Lung (tissue), 11 donors: ENCODE measurements at regions not wholly inside any gene's neighbourhood (a gene's known extent, or its start where the extent isn't known, plus 50 kb on each side); places are given as distances from the start of the nearest gene placed in this dataset.

Experiments
- ATAC-seq: fragments of 200-7000 bp; cut with Tn5 transposase; one replicate; pipeline ENCODE4 v1.9.1; 2020; ENCODE audit warnings: moderate number of reproducible peaks; ENCODE audit not compliant: insufficient read depth, low FRiP score
- DNase-seq, 3 donors: peaks; one replicate each; pipeline ENCODE4 v3.0.0-alpha.2; 2013 to 2017
- H3K27ac ChIP-seq, 2 donors: one replicate each; pipeline ENCODE4 v1.5.1; 2013; ENCODE audit warnings: mild to moderate bottlenecking in 2 of 2, moderate library complexity in 2 of 2, control low read depth in 1 of 2, inconsistent platforms in 1 of 2, low read depth in 1 of 2, low read length in 1 of 2
- H3K27me3 ChIP-seq, 3 donors: one replicate each; pipeline ENCODE4 v1.5.1; 2013; ENCODE audit warnings: low read length in 2 of 3; ENCODE audit not compliant: control insufficient read depth in 3 of 3, insufficient read depth in 3 of 3
- H3K36me3 ChIP-seq, 4 donors: one replicate each; pipeline ENCODE4 v1.5.1; 2013; ENCODE audit warnings: low read length in 4 of 4, mild to moderate bottlenecking in 1 of 4, moderate library complexity in 1 of 4; ENCODE audit not compliant: control insufficient read depth in 4 of 4, insufficient read depth in 4 of 4
- H3K4me1 ChIP-seq, 5 donors: one replicate each; pipeline ENCODE4 v1.5.1; 2013; ENCODE audit warnings: low read length in 5 of 5, mild to moderate bottlenecking in 2 of 5, moderate library complexity in 1 of 5; ENCODE audit not compliant: control insufficient read depth in 5 of 5, insufficient read depth in 5 of 5
- H3K4me3 ChIP-seq: one replicate; pipeline ENCODE4 v1.5.1; 2013; ENCODE audit warnings: mild to moderate bottlenecking, control low read depth, moderate library complexity
- H3K9ac ChIP-seq, 2 donors: one replicate each; pipeline ENCODE4 v1.5.1; 2013; ENCODE audit warnings: low read length in 2 of 2, control low read depth in 1 of 2; ENCODE audit not compliant: insufficient read depth in 1 of 2
- H3K9me3 ChIP-seq, 4 donors: one replicate each; pipeline ENCODE4 v1.5.1; 2013; ENCODE audit warnings: low read length in 3 of 4, mild to moderate bottlenecking in 1 of 4, moderate library complexity in 1 of 4; ENCODE audit not compliant: control insufficient read depth in 4 of 4, insufficient read depth in 3 of 4
- CTCF ChIP-seq: IDR thresholded peaks from 2 replicates; pipeline ENCODE4 v1.5.1; 2012; ENCODE audit warnings: mild to moderate bottlenecking; ENCODE audit errors: control extremely low read depth, extremely low read depth
- WGBS, 2 donors: extraction: QIAGEN DNeasy Blood & Tissue Kit; methylation state at CpG; one replicate each; pipeline ENCODE4 v1.1.7; 2013; 5-methylcytosine and 5-hydroxymethylcytosine counted together
- donor health status: control.
- donor health status: control.
- donor health status: Bipolar disorder and iron deficiency.
- donor health status: healthy.
- donor health status: DM: yes; HTN: yes; CAD: no.

DNA sequence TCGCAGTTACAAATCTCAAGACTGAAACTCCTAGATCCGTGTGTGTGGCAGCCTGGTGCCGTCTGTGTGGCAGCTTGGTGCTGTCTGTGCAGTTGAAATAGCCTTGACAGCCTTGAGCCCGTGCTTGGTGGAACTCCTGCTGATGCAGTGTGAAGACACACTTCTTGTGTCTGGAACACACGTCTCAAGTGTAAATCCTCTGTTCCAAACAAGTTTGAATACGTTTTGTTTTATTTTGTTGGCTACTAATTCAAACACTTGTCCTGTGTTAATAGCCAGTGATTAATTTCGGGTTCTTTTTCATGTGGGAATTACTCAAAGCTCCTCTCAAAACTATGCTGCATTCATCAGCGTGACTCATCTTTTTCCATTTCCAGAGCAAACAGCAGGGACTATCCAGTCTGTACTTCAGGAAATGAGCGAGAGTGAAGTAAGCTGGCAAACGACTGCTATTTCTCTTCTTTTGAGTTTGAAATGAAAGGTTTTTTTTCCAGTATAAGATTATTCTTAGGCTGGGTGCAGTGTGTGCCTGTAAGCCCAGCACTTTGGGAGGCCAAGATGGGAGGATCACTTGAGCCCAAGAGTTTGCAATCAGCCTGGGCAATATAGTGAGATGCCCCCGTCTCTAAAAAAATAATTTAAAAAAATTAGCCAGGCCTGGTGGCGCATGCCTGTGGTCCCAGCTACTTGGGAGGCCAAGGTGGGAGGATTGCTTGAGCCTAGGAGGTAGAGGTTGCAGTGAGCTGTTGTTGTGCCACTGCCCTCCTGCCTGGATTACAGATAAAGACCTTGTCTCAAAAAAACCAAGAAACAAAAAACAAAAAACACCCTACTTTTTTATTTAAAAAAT lies 152.9 kb downstream of the SPP2 start:
- 53 to 70% methylated on average over 12 of the region's 12 CpGs for WGBS, 2 donors
- no peak for DNase-seq

GRCh38 chr2:234202601-234203000 lies 152.1 kb downstream of the SPP2 start:
- no peaks in the 10 kb centered on the region for H3K36me3 ChIP-seq
- ATAC-seq (no peak), DNase-seq (no peak)
- H3K27me3 ChIP-seq = peaks cover 0 to 7% (median 5%) of the 10 kb centered on the region in 3 donors
- H3K9me3 ChIP-seq = peaks cover 0 to 4% (median under 1%) of the 10 kb centered on the region in 4 donors
- TF ChIP-seq CTCF = no peak
- no peak overlapping the region for H3K4me3 ChIP-seq
- no peak overlapping the region for H3K9ac ChIP-seq
- 73 to 94% methylated on average over 2 of the region's 2 CpGs for WGBS, 2 donors
- no peaks in the 10 kb centered on the region for H3K4me1 ChIP-seq
- no peak overlapping the region for H3K27ac ChIP-seq

More for the DNA sequence above, 152.9 kb downstream of the SPP2 start:
- peaks cover 0 to 6% (median 3%) of the 10 kb centered on the region in 3 donors for H3K27me3 ChIP-seq
- no peak overlapping the region for H3K9ac ChIP-seq
- H3K4me3 ChIP-seq = no peak overlapping the region
- no peak for TF ChIP-seq CTCF
- peak; percentile 88 for ATAC-seq
- H3K4me1 ChIP-seq = no peaks in the 10 kb centered on the region
- H3K9me3 ChIP-seq = peaks cover 0 to 4% (median under 1%) of the 10 kb centered on the region in 4 donors
- no peaks in the 10 kb centered on the region for H3K36me3 ChIP-seq
- H3K27ac ChIP-seq = no peak overlapping the region

- no peak for TF ChIP-seq CTCF
- ATAC-seq = no peak
- Histone ChIP-seq H3K4me1 (no peaks in the 10 kb centered on the region), H3K27me3 (peaks cover 4 to 7% (median 7%) of the 10 kb centered on the region in 3 donors), H3K27ac (no peak overlapping the region), H3K9ac (no peak overlapping the region), H3K36me3 (no peaks in the 10 kb centered on the region), H3K4me3 (no peak overlapping the region), H3K9me3 (no peaks in the 10 kb centered on the region)
- 47 to 48% methylated on average over 3 of the region's 3 CpGs for WGBS, 2 donors
- no peak for DNase-seq
These were observed 149.5 kb downstream of the SPP2 start for GRCh38 chr2:234199996-234200395.

- no peak overlapping the region for H3K27ac ChIP-seq
- H3K4me1 ChIP-seq = no peaks in the 10 kb centered on the region
- ATAC-seq (no peak), DNase-seq (no peak)
- H3K4me3 ChIP-seq = no peak overlapping the region
- 79 to 88% methylated on average over 4 of the region's 4 CpGs for WGBS, 2 donors
- no peak for TF ChIP-seq CTCF
- H3K27me3 ChIP-seq = peaks cover 4 to 10% (median 7%) of the 10 kb centered on the region in 3 donors
- H3K36me3 ChIP-seq = no peaks in the 10 kb centered on the region
- no peak overlapping the region for H3K9ac ChIP-seq
- H3K9me3 ChIP-seq = no peaks in the 10 kb centered on the region
These were observed 148.5 kb downstream of the SPP2 start for GRCh38 chr2:234198976-234199375.
